HepG2 (cell line): ENCODE measurements at regions not wholly inside any gene's neighbourhood (a gene's known extent, or its start where the extent isn't known, plus 50 kb on each side); places are given as distances from the start of the nearest gene placed in this dataset.

Experiments used
- AHDC1 ChIP-seq: sonication (generic); formaldehyde crosslinking; IDR thresholded peaks from 2 replicates; pipeline ENCODE4 v1.5.1; 2020; ENCODE audit warnings: mild to moderate bottlenecking, missing genetic modification reagents, borderline replicate concordance
- ARID5B ChIP-seq: IDR thresholded peaks from 2 replicates; pipeline ENCODE4 v1.4.0; 2020; ENCODE audit warnings: mild to moderate bottlenecking, missing genetic modification reagents
- BRF2 ChIP-seq: sonication (generic); formaldehyde crosslinking; IDR thresholded peaks from 2 replicates; pipeline ENCODE4 v1.8.1; 2022; ENCODE audit warnings: mild to moderate bottlenecking, missing genetic modification reagents
- DZIP1 ChIP-seq: sonication (generic); formaldehyde crosslinking; IDR thresholded peaks from 2 replicates; pipeline ENCODE4 v1.5.0; 2020; ENCODE audit warnings: mild to moderate bottlenecking, missing genetic modification reagents
- FOSL1 ChIP-seq: sonication (generic); formaldehyde crosslinking; IDR thresholded peaks from 2 replicates; pipeline ENCODE4 v1.9.0; 2021; ENCODE audit warnings: missing genetic modification reagents, borderline replicate concordance
- JUNB ChIP-seq: sonication (generic); formaldehyde crosslinking; IDR thresholded peaks from 2 replicates; pipeline ENCODE4 v1.8.0; 2022; ENCODE audit warnings: missing genetic modification reagents, mild to moderate bottlenecking, borderline replicate concordance
- KDM6A ChIP-seq: IDR thresholded peaks from 2 replicates; pipeline ENCODE4 v1.6.1; 2016; ENCODE audit warnings: low read depth
- MAFF ChIP-seq: IDR thresholded peaks from 2 replicates; pipeline ENCODE4 v1.6.1; 2011; ENCODE audit warnings: low read depth, low read length, improper control_type of control experiment
- MED8 ChIP-seq: sonication (generic); formaldehyde crosslinking; IDR thresholded peaks from 2 replicates; pipeline ENCODE4 v1.8.1; 2023; ENCODE audit warnings: mild to moderate bottlenecking, missing genetic modification reagents; ENCODE audit not compliant: insufficient replicate concordance
- SAP130 ChIP-seq: IDR thresholded peaks from 2 replicates; pipeline ENCODE4 v1.6.1; 2016; ENCODE audit warnings: low read depth
- SUZ12 ChIP-seq: fragments of 150-350 bp; IDR thresholded peaks from 2 replicates; pipeline ENCODE4 v1.6.1; 2014; ENCODE audit warnings: low read depth, low read length
- ZBTB44 ChIP-seq: sonication (generic); formaldehyde crosslinking; IDR thresholded peaks from 2 replicates; pipeline ENCODE4 v1.4.0; 2020; ENCODE audit warnings: missing genetic modification reagents
- ZFX ChIP-seq: sonication (generic); formaldehyde crosslinking; IDR thresholded peaks from 2 replicates; pipeline ENCODE4 v1.4.0; 2020; ENCODE audit warnings: mild to moderate bottlenecking, low read depth, missing genetic modification reagents, moderate library complexity
- ZKSCAN5 ChIP-seq: sonication (generic); formaldehyde crosslinking; IDR thresholded peaks from 2 replicates; pipeline ENCODE4 v1.5.1; 2020; ENCODE audit warnings: mild to moderate bottlenecking, missing genetic modification reagents

GRCh38 chr5:109945097-109945678 lies 255.5 kb downstream of the MAN2A1 start (continued):
- TF ChIP-seq ZBTB44 (CRISPR knock-in tag) (0 out of 2 replicates have a peak, but pooled peaks have one; percentile 21), MED8 (CRISPR knock-in tag) (no peak), MAFF (0 out of 2 replicates have a peak, but pooled peaks have one; percentile 4), ARID5B (CRISPR knock-in tag) (0 out of 2 replicates have a peak, but pooled peaks have one; percentile 22), KDM6A (CRISPR knock-in tag) (no peak), AHDC1 (CRISPR knock-in tag) (no peak), ZFX (CRISPR knock-in tag) (peak; percentile 31; the same call in 1 of the 2 replicates), FOSL1 (CRISPR knock-in tag) (no peak), BRF2 (CRISPR knock-in tag) (no peak), SAP130 (peak; percentile 31; the same call in 1 of the 2 replicates), SUZ12 (no peak), ZKSCAN5 (CRISPR knock-in tag) (no peak), JUNB (CRISPR knock-in tag) (no peak), DZIP1 (CRISPR knock-in tag) (no peak)
